ENCODE measurements at regions not wholly inside any gene's neighbourhood (a gene's known extent, or its start where the extent isn't known, plus 50 kb on each side); places are given as distances from the start of the nearest gene placed in this dataset.
"Not testable (repeated sequence)": the region's sequence is repeated elsewhere in the genome, so short reads cannot be mapped to it uniquely, and the experiment has no call there.

- Histone ChIP-seq H3K27me3 (ENCODE audit: control insufficient read depth, insufficient read depth, low read length) (no peaks in the 10 kb centered on the region), H3K36me3 (ENCODE audit: control insufficient read depth, insufficient read depth, low read length) (no peaks in the 10 kb centered on the region), H3K4me1 (ENCODE audit: control insufficient read depth, insufficient read depth, low read length) (no peaks in the 10 kb centered on the region), H3K4me3 (ENCODE audit: low read length) (no peak overlapping the region), H3K27ac (ENCODE audit: low read length) (no peak overlapping the region), H3K9me3 (ENCODE audit: control insufficient read depth, low read depth, low read length) (no peaks in the 10 kb centered on the region)
- no peak for DNase-seq
- no CpG with 5 or more reads among the region's 3 CpGs for WGBS (ENCODE audit: insufficient coverage, low lambda C conversion rate)
These were observed 93.3 kb upstream of the USP29 start for GRCh38 chr19:57026476-57026875.

GRCh38 chr19:57027360-57027759 is 92.4 kb upstream of the USP29 start:
- no peaks in the 10 kb centered on the region for H3K4me1 ChIP-seq (ENCODE audit: control insufficient read depth, insufficient read depth, low read length)
- DNase-seq = no peak
- no peaks in the 10 kb centered on the region for H3K27me3 ChIP-seq (ENCODE audit: control insufficient read depth, insufficient read depth, low read length)
- no peak overlapping the region for H3K27ac ChIP-seq (ENCODE audit: low read length)
- H3K4me3 ChIP-seq (ENCODE audit: low read length) = no peak overlapping the region
- H3K36me3 ChIP-seq (ENCODE audit: control insufficient read depth, insufficient read depth, low read length) = no peaks in the 10 kb centered on the region
- WGBS (ENCODE audit: insufficient coverage, low lambda C conversion rate) = 56% methylated on average over 6 of the region's 7 CpGs
- H3K9me3 ChIP-seq (ENCODE audit: control insufficient read depth, low read depth, low read length) = no peaks in the 10 kb centered on the region

GRCh38 chr19:57028804-57029525 is 90.8 kb upstream of the USP29 start:
- Histone ChIP-seq H3K4me1 (ENCODE audit: control insufficient read depth, insufficient read depth, low read length) (no peaks in the 10 kb centered on the region), H3K9me3 (ENCODE audit: control insufficient read depth, low read depth, low read length) (no peaks in the 10 kb centered on the region), H3K27ac (ENCODE audit: low read length) (no peak overlapping the region), H3K36me3 (ENCODE audit: control insufficient read depth, insufficient read depth, low read length) (no peaks in the 10 kb centered on the region), H3K4me3 (ENCODE audit: low read length) (no peak overlapping the region), H3K27me3 (ENCODE audit: control insufficient read depth, insufficient read depth, low read length) (no peaks in the 10 kb centered on the region)
- DNase-seq = no peak
- 43% methylated on average over 1 of the region's 2 CpGs for WGBS (ENCODE audit: insufficient coverage, low lambda C conversion rate)

GRCh38 chr19:57031106-57031505 is 88.7 kb upstream of the USP29 start:
- Histone ChIP-seq H3K36me3 (ENCODE audit: control insufficient read depth, insufficient read depth, low read length) (no peaks in the 10 kb centered on the region), H3K27ac (ENCODE audit: low read length) (no peak overlapping the region), H3K9me3 (ENCODE audit: control insufficient read depth, low read depth, low read length) (no peaks in the 10 kb centered on the region), H3K4me1 (ENCODE audit: control insufficient read depth, insufficient read depth, low read length) (no peaks in the 10 kb centered on the region), H3K27me3 (ENCODE audit: control insufficient read depth, insufficient read depth, low read length) (no peaks in the 10 kb centered on the region), H3K4me3 (ENCODE audit: low read length) (no peak overlapping the region)
- no peak for DNase-seq
- 95% methylated on average over 7 of the region's 12 CpGs for WGBS (ENCODE audit: insufficient coverage, low lambda C conversion rate)

GRCh38 chr19:57033576-57033975 is 86.2 kb upstream of the USP29 start:
- Histone ChIP-seq H3K9me3 (ENCODE audit: control insufficient read depth, low read depth, low read length) (no peaks in the 10 kb centered on the region), H3K4me1 (ENCODE audit: control insufficient read depth, insufficient read depth, low read length) (no peaks in the 10 kb centered on the region), H3K4me3 (ENCODE audit: low read length) (no peak overlapping the region), H3K36me3 (ENCODE audit: control insufficient read depth, insufficient read depth, low read length) (no peaks in the 10 kb centered on the region), H3K27ac (ENCODE audit: low read length) (no peak overlapping the region), H3K27me3 (ENCODE audit: control insufficient read depth, insufficient read depth, low read length) (no peaks in the 10 kb centered on the region)
- DNase-seq = no peak
- 100% methylated on average over 2 of the region's 8 CpGs for WGBS (ENCODE audit: insufficient coverage, low lambda C conversion rate)

- Histone ChIP-seq H3K27me3 (ENCODE audit: control insufficient read depth, insufficient read depth, low read length) (no peaks in the 10 kb centered on the region), H3K4me1 (ENCODE audit: control insufficient read depth, insufficient read depth, low read length) (no peaks in the 10 kb centered on the region), H3K36me3 (ENCODE audit: control insufficient read depth, insufficient read depth, low read length) (no peaks in the 10 kb centered on the region), H3K9me3 (ENCODE audit: control insufficient read depth, low read depth, low read length) (no peaks in the 10 kb centered on the region), H3K4me3 (ENCODE audit: low read length) (no peak overlapping the region), H3K27ac (ENCODE audit: low read length) (no peak overlapping the region)
- WGBS (ENCODE audit: insufficient coverage, low lambda C conversion rate) = 83% methylated on average over 6 of the region's 11 CpGs
- no peak for DNase-seq
These were observed 85.2 kb upstream of the USP29 start for GRCh38 chr19:57034544-57034943.

GRCh38 chr19:57035740-57036139 is 84.0 kb upstream of the USP29 start:
- H3K27me3 ChIP-seq (ENCODE audit: control insufficient read depth, insufficient read depth, low read length); H3K36me3 ChIP-seq (ENCODE audit: control insufficient read depth, insufficient read depth, low read length); H3K9me3 ChIP-seq (ENCODE audit: control insufficient read depth, low read depth, low read length); H3K27ac ChIP-seq (ENCODE audit: low read length); H3K4me3 ChIP-seq (ENCODE audit: low read length); H3K4me1 ChIP-seq (ENCODE audit: control insufficient read depth, insufficient read depth, low read length); DNase-seq: not testable (repeated sequence)
- 86% methylated on average over 1 of the region's 4 CpGs for WGBS (ENCODE audit: insufficient coverage, low lambda C conversion rate)

- WGBS (ENCODE audit: insufficient coverage, low lambda C conversion rate) = 40% methylated on average over 1 of the region's 4 CpGs
- Histone ChIP-seq H3K27ac (ENCODE audit: low read length) (no peak overlapping the region), H3K9me3 (ENCODE audit: control insufficient read depth, low read depth, low read length) (peaks cover 3% of the 10 kb centered on the region)
These were observed 82.2 kb upstream of the USP29 start for GRCh38 chr19:57037556-57037955.

GRCh38 chr19:57047743-57048142 is 72.0 kb upstream of the USP29 start:
- no peaks in the 10 kb centered on the region for H3K27me3 ChIP-seq (ENCODE audit: control insufficient read depth, insufficient read depth, low read length)
- H3K9me3 ChIP-seq (ENCODE audit: control insufficient read depth, low read depth, low read length) = peaks cover 4% of the 10 kb centered on the region
- no peak overlapping the region for H3K27ac ChIP-seq (ENCODE audit: low read length)
- no peak overlapping the region for H3K4me3 ChIP-seq (ENCODE audit: low read length)
- no peaks in the 10 kb centered on the region for H3K36me3 ChIP-seq (ENCODE audit: control insufficient read depth, insufficient read depth, low read length)
- WGBS (ENCODE audit: insufficient coverage, low lambda C conversion rate) = 85% methylated on average over 3 of the region's 3 CpGs
- H3K4me1 ChIP-seq (ENCODE audit: control insufficient read depth, insufficient read depth, low read length) = no peaks in the 10 kb centered on the region
- DNase-seq = no peak

More at GRCh38 chr19:57037556-57037955, 82.2 kb upstream of the USP29 start:
- no peaks in the 10 kb centered on the region for H3K4me1 ChIP-seq (ENCODE audit: control insufficient read depth, insufficient read depth, low read length)
- H3K4me3 ChIP-seq (ENCODE audit: low read length) = no peak overlapping the region
- peak in 1 of 2 donors; percentile 4 for DNase-seq
- no peaks in the 10 kb centered on the region for H3K27me3 ChIP-seq (ENCODE audit: control insufficient read depth, insufficient read depth, low read length)
- H3K36me3 ChIP-seq (ENCODE audit: control insufficient read depth, insufficient read depth, low read length) = no peaks in the 10 kb centered on the region

- H3K9me3 ChIP-seq (ENCODE audit: control insufficient read depth, low read depth, low read length) = no peaks in the 10 kb centered on the region
- 60% methylated on average over 1 of the region's 2 CpGs for WGBS (ENCODE audit: insufficient coverage, low lambda C conversion rate)
These were observed 68.9 kb upstream of the USP29 start for GRCh38 chr19:57050863-57051262.

GRCh38 chr19:57052081-57052480 is 67.7 kb upstream of the USP29 start:
- Histone ChIP-seq H3K36me3 (ENCODE audit: control insufficient read depth, insufficient read depth, low read length) (no peaks in the 10 kb centered on the region), H3K27me3 (ENCODE audit: control insufficient read depth, insufficient read depth, low read length) (no peaks in the 10 kb centered on the region), H3K9me3 (ENCODE audit: control insufficient read depth, low read depth, low read length) (no peaks in the 10 kb centered on the region), H3K27ac (ENCODE audit: low read length) (no peak overlapping the region), H3K4me3 (ENCODE audit: low read length) (no peak overlapping the region), H3K4me1 (ENCODE audit: control insufficient read depth, insufficient read depth, low read length) (no peaks in the 10 kb centered on the region)
- no peak for DNase-seq
- WGBS (ENCODE audit: insufficient coverage, low lambda C conversion rate) = 40% methylated on average over 1 of the region's 3 CpGs

More at GRCh38 chr19:57050863-57051262, 68.9 kb upstream of the USP29 start:
- Histone ChIP-seq H3K4me3 (ENCODE audit: low read length) (no peak overlapping the region), H3K27ac (ENCODE audit: low read length) (no peak overlapping the region), H3K36me3 (ENCODE audit: control insufficient read depth, insufficient read depth, low read length) (no peaks in the 10 kb centered on the region), H3K27me3 (ENCODE audit: control insufficient read depth, insufficient read depth, low read length) (no peaks in the 10 kb centered on the region), H3K4me1 (ENCODE audit: control insufficient read depth, insufficient read depth, low read length) (no peaks in the 10 kb centered on the region)
- no peak for DNase-seq
